AG10803 (cell line): ENCODE measurements at regions not wholly inside any gene's neighbourhood (a gene's known extent, or its start where the extent isn't known, plus 50 kb on each side); places are given as distances from the start of the nearest gene placed in this dataset.

Source experiments
- DNase-seq: peaks from one replicate; pipeline ENCODE4 v3.0.0; 2010; ENCODE audit warnings: low read depth
- H3K4me3 ChIP-seq: 2 replicates; pipeline ENCODE4 v1.5.1; 2011; ENCODE audit warnings: mild to moderate bottlenecking, low read length, control low read depth
- TF ChIP-seq, protein P1 (sequence below): conservative IDR thresholded peaks from 2 replicates; pipeline ENCODE4 v1.5.1; 2011; ENCODE audit warnings: mild to moderate bottlenecking, low read length, control low read depth, inconsistent platforms

DNA sequence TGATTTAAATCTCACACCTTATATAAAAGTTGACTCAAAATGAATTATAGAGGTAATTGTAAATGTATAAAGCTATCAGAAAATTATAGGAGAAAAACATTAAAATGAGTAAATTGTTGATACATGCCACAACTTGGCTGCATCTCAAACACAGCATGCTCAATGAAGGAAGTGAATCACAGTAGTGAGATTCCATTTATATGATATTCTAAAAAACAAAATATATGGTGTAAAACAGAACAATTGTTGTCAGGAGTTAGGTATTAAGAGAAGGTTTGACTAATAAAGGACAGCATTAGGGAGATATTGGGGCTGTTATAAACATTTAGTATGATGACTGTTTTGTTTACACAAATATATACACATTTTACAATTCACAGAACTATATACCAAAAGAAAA, 356.6 kb upstream of the CELF4 start:
- TF ChIP-seq, protein P1, sequence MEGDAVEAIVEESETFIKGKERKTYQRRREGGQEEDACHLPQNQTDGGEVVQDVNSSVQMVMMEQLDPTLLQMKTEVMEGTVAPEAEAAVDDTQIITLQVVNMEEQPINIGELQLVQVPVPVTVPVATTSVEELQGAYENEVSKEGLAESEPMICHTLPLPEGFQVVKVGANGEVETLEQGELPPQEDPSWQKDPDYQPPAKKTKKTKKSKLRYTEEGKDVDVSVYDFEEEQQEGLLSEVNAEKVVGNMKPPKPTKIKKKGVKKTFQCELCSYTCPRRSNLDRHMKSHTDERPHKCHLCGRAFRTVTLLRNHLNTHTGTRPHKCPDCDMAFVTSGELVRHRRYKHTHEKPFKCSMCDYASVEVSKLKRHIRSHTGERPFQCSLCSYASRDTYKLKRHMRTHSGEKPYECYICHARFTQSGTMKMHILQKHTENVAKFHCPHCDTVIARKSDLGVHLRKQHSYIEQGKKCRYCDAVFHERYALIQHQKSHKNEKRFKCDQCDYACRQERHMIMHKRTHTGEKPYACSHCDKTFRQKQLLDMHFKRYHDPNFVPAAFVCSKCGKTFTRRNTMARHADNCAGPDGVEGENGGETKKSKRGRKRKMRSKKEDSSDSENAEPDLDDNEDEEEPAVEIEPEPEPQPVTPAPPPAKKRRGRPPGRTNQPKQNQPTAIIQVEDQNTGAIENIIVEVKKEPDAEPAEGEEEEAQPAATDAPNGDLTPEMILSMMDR = no peak
- DNase-seq = no peak
- H3K4me3 ChIP-seq = no peak overlapping the region

DNA sequence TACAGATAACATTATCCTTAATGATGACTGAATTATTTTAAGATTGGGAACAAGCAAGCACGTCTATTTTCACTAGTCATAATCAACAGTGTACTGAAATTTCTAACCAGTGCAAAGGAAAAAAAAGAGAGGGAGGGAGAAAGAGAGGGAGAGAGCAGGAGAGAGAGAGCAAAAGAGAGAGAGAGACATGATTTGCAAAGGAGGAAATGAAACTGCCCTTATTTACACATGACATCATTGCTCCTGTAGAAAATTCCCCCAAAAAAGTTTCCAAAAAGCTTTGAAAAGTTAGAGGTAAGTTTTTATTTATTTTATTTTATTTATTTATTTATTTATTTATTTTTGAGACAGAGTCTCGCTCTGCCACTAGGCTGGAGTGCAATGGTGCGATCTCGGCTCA, 355.3 kb upstream of the CELF4 start:
- DNase-seq = no peak
- H3K4me3 ChIP-seq = no peak overlapping the region
- TF ChIP-seq, protein P1 = no peak

DNA sequence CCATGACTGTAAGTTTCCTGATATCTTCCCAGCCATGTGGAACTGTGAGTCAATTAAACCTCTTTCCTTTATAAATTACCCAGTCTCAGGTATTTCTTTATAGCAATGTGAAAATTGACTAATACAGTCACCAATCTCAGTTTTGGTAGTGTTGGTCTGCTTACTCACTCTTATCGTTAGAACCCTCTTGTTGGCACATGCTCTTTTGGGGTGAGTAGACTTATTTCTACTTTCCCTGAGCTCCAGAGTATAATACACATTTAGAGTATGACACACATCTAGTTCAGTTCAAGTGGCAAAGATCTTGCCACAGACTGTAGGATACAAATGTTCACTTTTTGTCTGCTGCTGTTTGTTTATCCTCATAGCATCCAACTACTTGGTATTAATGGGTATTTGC, 347.5 kb upstream of the CELF4 start:
- H3K4me3 ChIP-seq = no peak overlapping the region
- DNase-seq = no peak
- TF ChIP-seq, protein P1 = no peak

DNA sequence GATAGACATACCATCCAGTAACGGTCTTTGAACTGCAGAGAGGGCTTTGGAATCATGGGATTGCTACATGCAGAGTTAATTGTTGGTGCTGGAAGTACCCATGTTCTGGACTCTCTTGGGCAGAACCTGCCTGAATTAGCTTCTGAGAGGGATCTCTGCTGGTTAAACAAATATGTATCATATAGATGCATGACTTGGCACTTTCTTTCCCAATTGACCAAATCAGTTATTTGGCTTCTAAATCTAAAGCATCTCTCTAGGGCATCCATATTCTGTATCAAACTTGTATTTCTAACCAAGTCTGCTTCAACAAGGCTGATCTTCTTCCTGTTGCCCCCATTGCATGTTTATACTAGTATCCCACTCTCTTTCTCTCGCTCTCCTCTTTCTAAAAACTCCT, 336.7 kb upstream of the CELF4 start:
- TF ChIP-seq, protein P1 = no peak
- H3K4me3 ChIP-seq = no peak overlapping the region
- DNase-seq = no peak

DNA sequence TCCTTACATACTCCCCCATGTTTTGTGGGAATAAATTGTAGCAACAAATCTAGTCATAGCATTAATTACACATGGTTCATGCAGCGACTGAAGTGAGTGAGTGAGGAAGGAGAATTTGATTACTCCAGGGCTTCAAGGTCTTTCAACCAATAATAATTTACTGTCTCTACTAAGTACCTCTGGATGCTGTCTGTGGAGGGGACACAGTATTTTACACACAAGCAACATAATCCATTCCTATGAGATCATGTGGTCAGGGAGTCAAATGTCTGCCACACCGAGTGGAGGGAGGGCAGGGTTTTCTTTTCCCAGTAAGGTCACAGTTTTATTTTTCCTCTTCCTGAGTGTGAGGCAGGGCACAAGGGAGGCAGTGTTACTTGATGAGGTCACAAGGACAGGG, 334.7 kb upstream of the CELF4 start:
- no peak overlapping the region for H3K4me3 ChIP-seq
- no peak for DNase-seq
- TF ChIP-seq, protein P1 = no peak

DNA sequence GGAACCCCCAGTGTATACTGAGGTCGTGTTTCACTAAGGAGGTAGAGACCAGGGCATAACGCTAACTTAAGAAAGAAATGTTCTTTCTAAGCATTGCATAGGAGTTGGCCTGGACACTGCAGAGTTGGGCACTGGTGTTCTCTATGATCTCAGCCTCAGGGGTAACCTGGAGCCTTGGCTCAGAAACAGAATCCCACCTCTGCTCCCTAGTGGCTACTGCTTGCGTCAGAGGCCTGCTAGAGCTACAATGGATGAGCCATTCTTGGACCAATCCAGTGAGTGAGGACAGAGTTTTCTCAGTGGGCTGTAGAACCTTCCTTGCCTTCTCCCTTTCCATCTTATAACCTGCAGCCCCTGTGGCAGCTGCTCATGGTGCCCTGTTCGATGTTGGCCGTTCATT, 324.4 kb upstream of the CELF4 start:
- TF ChIP-seq, protein P1 = no peak
- DNase-seq = no peak
- no peak overlapping the region for H3K4me3 ChIP-seq

DNA sequence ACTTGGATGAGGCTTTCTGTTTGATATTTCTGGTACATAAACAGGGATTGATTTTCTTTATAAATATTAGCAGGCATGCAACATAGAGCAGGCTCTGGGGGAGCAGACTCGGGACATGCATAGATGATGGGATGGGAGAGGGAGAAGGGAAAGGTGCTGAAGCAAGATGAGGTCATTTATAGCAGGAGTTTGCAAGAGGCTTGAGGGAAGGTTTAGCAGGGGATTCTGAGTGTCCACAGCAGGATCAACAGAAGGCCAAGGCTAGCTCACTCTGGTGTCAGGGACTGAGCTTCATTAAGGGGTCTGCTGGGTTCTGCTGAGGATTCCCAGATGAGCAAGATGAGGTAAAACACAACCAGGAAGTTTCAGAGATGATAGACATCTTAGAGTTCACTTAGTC, 309.1 kb upstream of the CELF4 start:
- no peak for DNase-seq
- H3K4me3 ChIP-seq = no peak overlapping the region
- TF ChIP-seq, protein P1 = no peak
